Fibroblast of skin of left quadriceps (primary cell): ENCODE measurements at regions not wholly inside any gene's neighbourhood (a gene's known extent, or its start where the extent isn't known, plus 50 kb on each side); places are given as distances from the start of the nearest gene placed in this dataset.
A peak's percentile ranks its signal among the peaks of the same experiment; 100 is the strongest.
"Not testable (repeated sequence)": the region's sequence is repeated elsewhere in the genome, so short reads cannot be mapped to it uniquely, and the experiment has no call there.

Source experiments
- DNase-seq, 2 experiments: peaks; one replicate each; pipeline ENCODE4 v3.0.0-alpha.2; 2013; ENCODE audit warnings: low read depth in 2 of 2

DNA sequence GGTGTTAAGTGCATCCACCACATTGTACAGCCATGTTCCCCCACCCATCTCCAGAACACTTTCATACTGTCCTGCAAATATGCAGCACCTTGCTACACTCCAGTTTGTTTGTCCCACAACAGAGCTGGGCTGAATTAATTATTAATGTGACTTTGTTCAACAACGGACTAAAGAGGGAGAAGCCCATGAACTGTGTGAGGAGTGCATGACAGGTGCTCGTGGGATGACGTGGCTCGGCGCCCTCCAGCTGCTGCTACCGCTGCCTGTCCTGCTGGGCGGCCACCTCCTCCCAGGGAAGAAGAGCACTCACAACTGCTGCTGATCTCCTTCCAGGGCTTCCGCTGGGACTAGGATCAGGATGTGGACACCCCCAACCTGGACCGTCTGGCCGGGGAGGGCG lies 111.2 kb upstream of the DEFB108B start:
- not testable (repeated sequence) for DNase-seq

- not testable (repeated sequence) for DNase-seq
Observed at GRCh38 chr11:71723991-71724390, 109.0 kb upstream of the DEFB108B start.

DNA sequence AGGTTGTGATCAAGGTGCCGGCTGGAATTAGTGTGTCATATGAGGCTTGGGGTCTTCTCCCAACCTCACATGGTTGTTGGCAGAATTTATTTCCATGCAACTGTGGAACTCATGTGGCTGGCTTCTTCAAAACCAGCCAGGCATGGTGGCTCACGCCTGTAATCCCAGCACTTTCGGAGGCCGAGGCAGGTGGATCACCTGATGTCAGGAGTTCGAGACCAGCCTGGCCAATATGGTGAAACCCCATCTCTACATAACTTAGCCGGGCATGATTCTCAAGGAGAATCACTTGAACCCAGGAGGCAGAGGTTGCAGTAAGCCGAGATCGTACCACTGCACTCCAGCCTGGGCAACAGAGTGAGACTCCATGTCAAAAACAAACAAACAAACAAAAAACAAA lies 102.3 kb upstream of the DEFB108B start:
- DNase-seq: not testable (repeated sequence)

GRCh38 chr11:71734368-71734767 lies 98.6 kb upstream of the DEFB108B start:
- not testable (repeated sequence) for DNase-seq

DNA sequence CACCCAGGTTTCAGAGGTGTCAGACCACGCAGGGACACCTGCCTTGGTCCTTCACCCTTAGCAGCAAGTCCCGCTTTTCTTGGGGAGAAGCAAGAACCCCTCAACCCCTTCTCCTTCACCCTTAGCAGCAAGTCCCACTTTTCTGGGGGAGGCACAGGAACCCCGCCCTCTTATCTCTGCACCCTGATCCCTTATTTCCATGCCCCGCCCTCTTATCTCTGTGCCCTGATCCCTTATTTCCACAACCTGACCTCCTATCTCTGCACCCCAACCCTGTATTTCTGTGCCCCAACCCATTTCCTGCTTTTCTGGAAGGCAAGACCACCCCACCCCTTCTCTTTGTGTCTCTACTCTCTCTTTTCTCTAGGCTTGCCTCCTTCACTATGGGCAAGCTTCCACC lies 94.7 kb upstream of the DEFB108B start:
- not testable (repeated sequence) for DNase-seq

DNA sequence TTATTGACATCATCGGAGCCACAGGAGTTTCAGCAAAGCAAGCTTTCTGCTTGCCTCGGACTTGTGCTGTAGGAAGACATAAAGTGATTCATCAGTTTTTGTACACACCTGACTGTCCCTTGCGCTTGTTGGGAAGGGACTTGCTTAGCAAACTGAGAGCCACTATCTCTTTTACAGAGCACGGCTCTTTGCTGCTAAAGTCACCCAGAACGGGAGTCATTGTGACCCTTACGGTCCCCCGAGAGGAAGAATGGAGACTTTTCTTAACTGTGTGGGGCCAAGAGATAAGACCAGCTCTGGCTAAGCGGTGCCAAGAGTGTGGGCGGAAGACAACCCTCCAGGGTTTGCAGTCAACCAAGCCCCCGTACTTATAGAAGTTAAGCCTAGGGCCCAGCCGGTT lies 89.6 kb upstream of the DEFB108B start:
- not testable (repeated sequence) for DNase-seq

- DNase-seq: not testable (repeated sequence)
Observed at GRCh38 chr11:71745656-71746055, 87.3 kb upstream of the DEFB108B start.

DNA sequence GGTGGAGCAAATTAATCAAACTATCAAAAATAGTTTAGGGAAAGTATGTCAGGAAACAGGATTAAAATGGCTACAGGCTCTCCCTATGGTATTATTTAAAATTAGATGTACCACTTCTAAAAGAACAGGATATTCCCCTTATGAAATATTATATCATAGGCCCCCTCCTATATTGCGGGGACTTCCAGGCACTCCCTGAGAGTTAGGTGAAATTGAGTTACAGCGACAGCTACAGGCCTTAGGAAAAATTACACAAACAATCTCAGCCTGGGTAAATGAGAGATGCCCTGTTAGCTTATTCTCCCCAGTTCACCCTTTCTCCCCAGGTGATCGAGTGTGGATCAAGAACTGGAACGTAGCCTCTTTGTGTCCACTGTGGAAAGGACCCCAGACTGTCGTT lies 86.7 kb upstream of the DEFB108B start:
- DNase-seq: not testable (repeated sequence)

DNA sequence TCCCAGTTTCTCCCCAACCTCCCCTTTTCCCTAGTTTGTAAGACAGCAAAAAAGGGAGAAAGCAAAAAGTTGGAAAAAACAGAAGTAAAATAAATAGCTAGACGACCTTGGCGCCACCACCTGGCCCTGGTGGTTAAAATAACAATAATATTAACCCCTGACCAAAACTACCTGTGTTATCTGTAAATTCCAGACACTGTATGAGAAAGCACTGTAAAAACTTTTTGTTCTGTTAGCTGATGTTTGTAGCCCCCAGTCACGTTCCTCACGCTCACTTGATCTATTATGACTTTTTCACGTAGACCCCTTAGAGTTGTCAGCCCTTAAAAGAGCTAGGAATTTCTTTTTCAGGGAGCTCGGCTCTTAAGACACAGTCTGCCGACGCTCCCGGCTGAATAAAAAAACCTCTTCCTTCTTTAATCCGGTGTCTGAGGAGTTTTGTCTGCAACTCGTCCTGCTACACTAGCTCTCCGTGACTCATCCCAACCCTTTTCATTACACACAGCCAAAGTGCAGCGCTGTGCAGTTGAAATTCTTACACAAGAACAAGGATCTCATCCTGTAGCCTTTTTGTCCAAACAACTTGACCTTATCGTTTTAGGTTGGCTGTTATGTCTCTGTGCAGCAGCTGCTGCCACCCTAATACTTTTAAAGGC lies 83.9 kb upstream of the DEFB108B start:
- not testable (repeated sequence) for DNase-seq

GRCh38 chr11:71750908-71751307 lies 82.1 kb upstream of the DEFB108B start:
- not testable (repeated sequence) for DNase-seq

- DNase-seq: not testable (repeated sequence)
Observed at GRCh38 chr11:71764695-71765491, 68.1 kb upstream of the DEFB108B start.

- not testable (repeated sequence) for DNase-seq
Observed at GRCh38 chr11:71767016-71767415, 66.0 kb upstream of the DEFB108B start.

GRCh38 chr11:71772193-71772592 lies 60.8 kb upstream of the DEFB108B start:
- DNase-seq: not testable (repeated sequence)

DNA sequence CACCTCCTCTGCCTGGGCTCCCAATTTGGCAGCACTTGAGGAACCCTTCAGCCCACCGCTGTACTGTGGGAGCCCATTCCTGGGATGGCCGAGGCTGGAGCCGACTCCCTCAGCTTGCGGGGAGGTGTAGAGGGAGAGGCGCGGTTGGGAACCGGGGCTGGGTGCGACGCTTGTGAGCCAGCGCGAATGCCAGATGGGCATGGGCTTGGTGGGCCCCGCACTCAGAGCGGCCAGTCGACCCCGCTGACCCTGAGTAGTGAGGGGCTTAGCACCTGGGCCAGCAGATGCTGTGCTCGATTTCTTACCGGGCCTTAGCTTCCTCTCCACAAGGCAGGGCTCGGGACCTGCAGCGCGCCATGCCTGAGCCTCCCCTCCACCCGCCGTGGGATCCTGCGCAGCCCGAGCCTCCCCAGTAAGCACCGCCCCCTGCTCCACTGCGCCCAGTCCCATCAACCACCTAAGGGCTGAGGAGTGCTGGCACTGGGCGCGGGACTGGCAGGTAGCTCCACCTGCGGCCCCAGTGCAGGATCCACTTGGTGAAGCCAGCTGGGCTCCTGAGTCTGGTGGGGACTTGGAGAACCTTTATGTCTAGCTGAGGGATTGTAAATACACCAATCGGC lies 58.3 kb upstream of the DEFB108B start:
- no peak for DNase-seq

DNA sequence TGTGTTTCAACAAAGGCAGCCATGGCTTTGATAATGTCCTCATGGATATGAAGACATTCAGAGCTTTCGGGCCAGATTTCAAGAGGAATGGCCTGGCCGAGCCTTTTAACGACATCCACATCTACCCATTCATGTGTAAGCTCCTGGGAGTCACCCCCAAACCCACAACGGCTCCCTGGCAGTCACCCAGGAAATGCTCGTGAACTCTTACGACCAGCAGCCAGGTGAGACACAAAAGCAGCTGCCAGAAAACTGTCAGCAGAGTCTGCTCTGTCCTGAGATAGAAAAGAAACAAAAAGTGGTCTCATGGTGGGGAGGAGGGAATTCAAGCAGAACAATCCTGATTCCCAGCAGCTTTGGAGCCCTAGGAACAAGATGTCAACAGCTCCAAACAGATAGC lies 52.9 kb upstream of the DEFB108B start:
- not testable (repeated sequence) for DNase-seq

GRCh38 chr11:71780771-71781170 lies 52.2 kb upstream of the DEFB108B start:
- DNase-seq: not testable (repeated sequence)

- not testable (repeated sequence) for DNase-seq
Observed at GRCh38 chr11:71781491-71781890, 51.5 kb upstream of the DEFB108B start.

DNA sequence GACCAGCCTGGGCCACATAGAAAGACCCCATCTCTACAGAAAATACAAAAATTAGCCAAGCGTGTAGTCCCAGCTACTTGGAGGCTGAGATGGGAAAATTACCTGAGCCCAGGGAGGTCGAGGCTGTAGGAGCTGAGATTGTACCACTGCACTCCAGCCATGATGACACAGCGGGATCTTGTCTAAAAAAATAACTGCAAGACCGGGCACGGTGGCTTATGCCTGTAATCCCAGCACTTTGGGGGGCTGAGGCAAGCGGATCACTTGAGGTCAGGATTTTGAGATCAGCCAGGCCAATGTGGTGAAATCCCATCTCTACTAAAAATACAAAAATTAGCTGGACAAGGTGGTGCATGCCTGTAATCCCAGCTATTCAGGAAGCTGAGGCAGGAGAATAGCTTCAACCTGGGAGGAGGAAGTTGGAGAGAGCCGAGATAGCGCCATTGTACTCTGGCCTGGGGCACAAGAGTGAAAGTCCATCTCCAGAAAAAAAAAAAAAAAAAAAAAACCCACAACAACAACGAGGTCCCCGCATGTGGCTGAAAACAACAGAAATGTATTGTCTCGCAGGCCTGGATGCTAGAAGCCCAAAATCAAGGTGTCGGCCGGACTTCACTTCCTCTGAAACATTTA lies 50.7 kb upstream of the DEFB108B start:
- not testable (repeated sequence) for DNase-seq

DNA sequence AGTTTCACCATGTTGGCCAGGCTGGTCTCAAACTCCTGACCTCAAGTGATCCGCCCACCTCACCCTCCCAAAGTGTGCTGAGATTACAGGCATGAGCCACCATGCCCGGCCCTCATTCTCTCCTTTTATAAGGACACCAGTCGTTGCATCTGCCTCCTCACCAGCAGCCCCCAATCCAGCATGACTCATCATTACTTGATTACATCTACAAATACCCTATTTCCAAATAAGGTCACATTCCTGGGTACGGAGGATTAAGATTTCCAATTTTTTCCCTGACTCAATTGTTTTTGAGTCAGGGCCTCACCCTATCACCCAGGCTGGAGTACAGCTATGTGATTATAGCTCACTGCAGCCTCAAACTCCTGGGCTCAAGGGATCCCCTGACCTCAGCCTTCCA lies 49.8 kb upstream of the DEFB108B start:
- DNase-seq: peak; percentile 52 to 58
